Neural progenitor cell (in vitro differentiated cells): ENCODE measurements at regions not wholly inside any gene's neighbourhood (a gene's known extent, or its start where the extent isn't known, plus 50 kb on each side); places are given as distances from the start of the nearest gene placed in this dataset.

Experiments used
- DNase-seq: peaks from one replicate; pipeline ENCODE4 v3.0.0-alpha.2; 2016; ENCODE audit warnings: low spot score
- H2AFZ ChIP-seq: fragments of 200-600 bp; sonication (generic); replicated peaks from 2 replicates; pipeline ENCODE4 v1.6.1; 2016; ENCODE audit warnings: antibody characterized with exemption
- H3F3A ChIP-seq: fragments of 200-600 bp; sonication (generic); 2 replicates; pipeline ENCODE4 v1.6.1; 2016; ENCODE audit warnings: antibody characterized with exemption, low read depth
- H3K27ac ChIP-seq: fragments of 200-600 bp; sonication (generic); 2 replicates; pipeline ENCODE4 v1.5.1; 2016; ENCODE audit warnings: mild to moderate bottlenecking
- H3K27me3 ChIP-seq: fragments of 200-600 bp; sonication (generic); 2 replicates; pipeline ENCODE4 v1.6.1; 2016; ENCODE audit warnings: mild to moderate bottlenecking, moderate library complexity
- H3K36me3 ChIP-seq: fragments of 200-600 bp; sonication (generic); 2 replicates; pipeline ENCODE4 v1.5.1; 2016
- H3K4me1 ChIP-seq: fragments of 200-600 bp; sonication (generic); 2 replicates; pipeline ENCODE4 v1.6.1; 2016; ENCODE audit warnings: mixed run types
- H3K4me2 ChIP-seq: fragments of 200-600 bp; sonication (generic); 2 replicates; pipeline ENCODE4 v1.6.1; 2016
- H3K4me3 ChIP-seq: fragments of 200-600 bp; sonication (generic); 2 replicates; pipeline ENCODE4 v1.5.1; 2016
- H3K79me2 ChIP-seq: fragments of 200-600 bp; sonication (generic); 2 replicates; pipeline ENCODE4 v1.6.1; 2016; ENCODE audit warnings: low read depth
- H3K9ac ChIP-seq: fragments of 200-600 bp; sonication (generic); 2 replicates; pipeline ENCODE4 v1.6.1; 2016
- H3K9me3 ChIP-seq: fragments of 200-600 bp; sonication (generic); 2 replicates; pipeline ENCODE4 v1.5.1; 2016; ENCODE audit warnings: low read depth
- H4K20me1 ChIP-seq: fragments of 200-600 bp; sonication (generic); 2 replicates; pipeline ENCODE4 v1.6.1; 2016; ENCODE audit warnings: low read depth
- H3K27ac Mint-ChIP-seq: 3 replicates; pipeline ENCODE4 v1.8.0; 2021; ENCODE audit warnings: mixed read lengths
- H3K27me3 Mint-ChIP-seq: 2 replicates; pipeline ENCODE4 v1.8.0; 2022; ENCODE audit warnings: low read depth, mild to moderate bottlenecking, inconsistent platforms, moderate library complexity, mixed read lengths; ENCODE audit not compliant: insufficient read depth
- H3K36me3 Mint-ChIP-seq: 3 replicates; pipeline ENCODE4 v1.8.0; 2021; ENCODE audit warnings: mixed read lengths
- H3K4me1 Mint-ChIP-seq: 3 replicates; pipeline ENCODE4 v1.8.0; 2021; ENCODE audit warnings: mixed read lengths
- H3K4me3 Mint-ChIP-seq: 3 replicates; pipeline ENCODE4 v1.8.0; 2021; ENCODE audit warnings: mild to moderate bottlenecking, moderate library complexity, mixed read lengths
- H3K9me3 Mint-ChIP-seq: 3 replicates; pipeline ENCODE4 v1.8.0; 2020; ENCODE audit warnings: mixed read lengths
- CTCF ChIP-seq: fragments of 200-600 bp; sonication (generic); IDR thresholded peaks from 2 replicates; pipeline ENCODE4 v1.5.1; 2017; ENCODE audit warnings: antibody characterized with exemption, mild to moderate bottlenecking
- EZH2 ChIP-seq: fragments of 200-600 bp; sonication (generic); IDR thresholded peaks from 2 replicates; pipeline ENCODE4 v1.6.1; 2017; ENCODE audit warnings: antibody characterized with exemption, mild to moderate bottlenecking, moderate library complexity
- EZH2phosphoT487 ChIP-seq: fragments of 200-600 bp; sonication (generic); IDR thresholded peaks from 2 replicates; pipeline ENCODE4 v1.6.1; 2017; ENCODE audit warnings: antibody characterized with exemption

- H3K27me3 ChIP-seq = peaks cover 38% of the 10 kb centered on the region
Observed at GRCh38 chr22:48489551-48490499, 1337.8 kb downstream of the BRD1 start.

GRCh38 chr22:48488611-48489511 lies 1338.8 kb downstream of the BRD1 start:
- Histone ChIP-seq H3F3A (peaks cover 20% of the 10 kb centered on the region), H3K9me3 (no peaks in the 10 kb centered on the region), H3K4me1 (peaks cover 13% of the 10 kb centered on the region), H3K4me3 (peak overlapping the region; percentile 40), H3K9ac (no peak overlapping the region), H3K4me2 (peak overlapping the region; percentile 69), H3K79me2 (peaks cover 16% of the 10 kb centered on the region), H3K36me3 (no peaks in the 10 kb centered on the region), H4K20me1 (peaks cover 33% of the 10 kb centered on the region), H2AFZ (no peak overlapping the region), H3K27me3 (peaks cover 38% of the 10 kb centered on the region), H3K27ac (no peak overlapping the region)
- H3K36me3 Mint-ChIP-seq = no peaks in the 10 kb centered on the region
- H3K4me1 Mint-ChIP-seq = peaks cover 38% of the 10 kb centered on the region
- peak overlapping the region; percentile 82 for H3K4me3 Mint-ChIP-seq
- no peaks in the 10 kb centered on the region for H3K9me3 Mint-ChIP-seq
- DNase-seq = peak; percentile 89
- TF ChIP-seq CTCF (peak; percentile 21), EZH2 (no peak)
- peaks cover 22% of the 10 kb centered on the region for H3K27me3 Mint-ChIP-seq
- H3K27ac Mint-ChIP-seq = no peak overlapping the region

More at GRCh38 chr22:48489551-48490499, 1337.8 kb downstream of the BRD1 start:
- H2AFZ ChIP-seq = peak overlapping the region; percentile 100
- peaks cover 13% of the 10 kb centered on the region for H3K4me1 ChIP-seq
- peak overlapping the region; percentile 32 for H3K9ac ChIP-seq
- peak; percentile 54 for TF ChIP-seq EZH2
- TF ChIP-seq CTCF = no peak
- peak overlapping the region; percentile 88 for H3K4me3 Mint-ChIP-seq
- peaks cover 37% of the 10 kb centered on the region for H3K4me1 Mint-ChIP-seq
- no peaks in the 10 kb centered on the region for H3K9me3 ChIP-seq
- H3K27ac Mint-ChIP-seq = no peak overlapping the region
- H3K9me3 Mint-ChIP-seq = no peaks in the 10 kb centered on the region
- peaks cover 16% of the 10 kb centered on the region for H3K79me2 ChIP-seq
- peaks cover 36% of the 10 kb centered on the region for H4K20me1 ChIP-seq
- H3K27ac ChIP-seq = no peak overlapping the region
- peaks cover 20% of the 10 kb centered on the region for H3F3A ChIP-seq
- H3K36me3 ChIP-seq = no peaks in the 10 kb centered on the region
- peak; percentile 64 for DNase-seq
- H3K36me3 Mint-ChIP-seq = peaks cover 1% of the 10 kb centered on the region
- H3K27me3 Mint-ChIP-seq = peaks cover 24% of the 10 kb centered on the region
- H3K4me3 ChIP-seq = peak overlapping the region; percentile 95
- peak overlapping the region; percentile 100 for H3K4me2 ChIP-seq

GRCh38 chr22:48488149-48488551 lies 1339.5 kb downstream of the BRD1 start:
- Mint-ChIP-seq H3K36me3 (no peaks in the 10 kb centered on the region), H3K4me1 (peaks cover 40% of the 10 kb centered on the region), H3K4me3 (peak overlapping the region; percentile 82), H3K27me3 (peaks cover 22% of the 10 kb centered on the region), H3K9me3 (no peaks in the 10 kb centered on the region), H3K27ac (no peak overlapping the region)
- H2AFZ ChIP-seq = no peak overlapping the region
- H3K4me2 ChIP-seq = no peak overlapping the region
- H3K36me3 ChIP-seq = no peaks in the 10 kb centered on the region
- no peak overlapping the region for H3K4me3 ChIP-seq
- no peak overlapping the region for H3K9ac ChIP-seq
- DNase-seq = peak; percentile 40
- H3K27me3 ChIP-seq = peaks cover 38% of the 10 kb centered on the region
- peaks cover 32% of the 10 kb centered on the region for H4K20me1 ChIP-seq
- H3K27ac ChIP-seq = no peak overlapping the region
- H3K4me1 ChIP-seq = peaks cover 13% of the 10 kb centered on the region
- H3K79me2 ChIP-seq = peaks cover 11% of the 10 kb centered on the region
- no peaks in the 10 kb centered on the region for H3K9me3 ChIP-seq
- TF ChIP-seq CTCF (peak; percentile 49), EZH2 (no peak), EZH2phosphoT487 (no peak)
- peaks cover 20% of the 10 kb centered on the region for H3F3A ChIP-seq
